GM12865 (cell line): ENCODE measurements at regions not wholly inside any gene's neighbourhood (a gene's known extent, or its start where the extent isn't known, plus 50 kb on each side); places are given as distances from the start of the nearest gene placed in this dataset.

Experiments used
- DNase-seq: peaks from one replicate; pipeline ENCODE4 v3.0.0; 2010; ENCODE audit warnings: low read depth
- H3K4me3 ChIP-seq: 2 replicates; pipeline ENCODE4 v1.5.1; 2011; ENCODE audit warnings: mild to moderate bottlenecking, low read depth, low read length, control low read depth
- CTCF ChIP-seq: IDR thresholded peaks from 2 replicates; pipeline ENCODE4 v1.5.1; 2011; ENCODE audit warnings: low read length, control low read depth, low read depth, inconsistent platforms; ENCODE audit not compliant: insufficient read depth; ENCODE audit errors: missing control alignments

- no peak for DNase-seq
- H3K4me3 ChIP-seq = no peak overlapping the region
- TF ChIP-seq CTCF = no peak
Observed at GRCh38 chr22:49296561-49296960, 531.1 kb downstream of the BRD1 start.

GRCh38 chr22:49295851-49296560 is 531.7 kb downstream of the BRD1 start:
- DNase-seq = no peak
- no peak overlapping the region for H3K4me3 ChIP-seq
- TF ChIP-seq CTCF = no peak

- H3K4me3 ChIP-seq = no peak overlapping the region
- no peak for DNase-seq
- no peak for TF ChIP-seq CTCF
Observed at GRCh38 chr22:49295465-49295743, 532.3 kb downstream of the BRD1 start.

GRCh38 chr22:49294656-49295464 is 532.8 kb downstream of the BRD1 start:
- no peak for TF ChIP-seq CTCF
- no peak for DNase-seq
- no peak overlapping the region for H3K4me3 ChIP-seq

- no peak for DNase-seq
- no peak overlapping the region for H3K4me3 ChIP-seq
- TF ChIP-seq CTCF = no peak
Observed at GRCh38 chr22:49292909-49293308, 534.8 kb downstream of the BRD1 start.

- TF ChIP-seq CTCF = no peak
- DNase-seq = no peak
Observed at GRCh38 chr22:49291781-49292180, 535.9 kb downstream of the BRD1 start.

More at GRCh38 chr22:49291781-49292180, 535.9 kb downstream of the BRD1 start:
- H3K4me3 ChIP-seq = no peak overlapping the region
